GM12878 (cell line): ENCODE measurements at regions not wholly inside any gene's neighbourhood (a gene's known extent, or its start where the extent isn't known, plus 50 kb on each side); places are given as distances from the start of the nearest gene placed in this dataset.
A peak's percentile ranks its signal among the peaks of the same experiment; 100 is the strongest.

ENCODE experiments used
- ATAC-seq: fragments of 200-7000 bp; cut with Tn5 transposase; 3 replicates; pipeline ENCODE4 v1.9.1; 2020; ENCODE audit warnings: mild to moderate bottlenecking, moderate library complexity
- BruUV-seq: library from RNA; stranded (reverse); fragments of 400-500 nt; replicated peaks from 2 replicates; lab custom pipeline; 2021; lab: Mats Ljungman, UMichigan
- CTCF ChIA-PET: fragments of 300-600 bp; sonication (Branson Sonifier 250); formaldehyde crosslinking; extraction: SDS; loops from one replicate; lab custom pipeline; 2021; ENCODE audit warnings: inconsistent platforms; lab: Yijun Ruan, JAX
- POLR2A ChIA-PET: fragments of 350-600 bp; formaldehyde crosslinking; extraction: SDS; loops from one replicate; lab custom pipeline; 2021; ENCODE audit warnings: inconsistent platforms; lab: Charles Lee
- RAD21 ChIA-PET: fragments of 300-600 bp; sonication (Branson Sonifier 250); formaldehyde crosslinking; loops from one replicate; lab custom pipeline; 2023; ENCODE audit warnings: antibody characterized with exemption; ENCODE audit not compliant: unreplicated experiment; lab: Charles Lee
- SMC1A ChIA-PET: fragments of 300-600 bp; sonication (Branson Sonifier 250); formaldehyde crosslinking; loops from one replicate; lab custom pipeline; 2023; ENCODE audit not compliant: unreplicated experiment, uncharacterized antibody; lab: Charles Lee
- DNase-seq: peaks from one replicate; pipeline ENCODE4 v3.0.0-alpha.2; 2011; ENCODE audit warnings: low read depth, low spot score
- FAIRE-seq: peaks from 3 replicates; lab custom pipeline; 2011; peaks lifted over from hg19 to GRCh38; lab: Jason Lieb, UNC
- H2AFZ ChIP-seq: 2 replicates; pipeline ENCODE4 v1.6.0; 2011; ENCODE audit warnings: low read depth, low read length, control low read depth; ENCODE audit not compliant: control insufficient read depth
- H3K27ac ChIP-seq: 2 replicates; pipeline ENCODE4 v1.5.1; 2011; ENCODE audit warnings: control low read depth; ENCODE audit not compliant: control insufficient read depth, insufficient read depth
- H3K27me3 ChIP-seq, 2 experiments: replicated peaks in 1 of 2; 2 replicates each; pipeline versions ENCODE4 v1.6.0 to v1.6.1; 2011; ENCODE audit warnings: low read length in 1 of 2; ENCODE audit not compliant: control insufficient read depth in 2 of 2, insufficient read depth in 2 of 2
- H3K36me3 ChIP-seq, 2 experiments: 2 replicates each; pipeline ENCODE4 v1.5.1; 2011; ENCODE audit warnings: low read length in 1 of 2; ENCODE audit not compliant: control insufficient read depth in 2 of 2, insufficient read depth in 2 of 2
- H3K4me1 ChIP-seq: 2 replicates; pipeline ENCODE4 v1.6.1; 2011; ENCODE audit warnings: mild to moderate bottlenecking, low read length, moderate library complexity, mixed read lengths; ENCODE audit not compliant: control insufficient read depth, insufficient read depth
- H3K4me2 ChIP-seq: 2 replicates; pipeline ENCODE4 v1.6.0; 2011; ENCODE audit warnings: control low read depth; ENCODE audit not compliant: control insufficient read depth, insufficient read depth
- H3K4me3 ChIP-seq: fragments of 200-600 bp; sonication (generic); 2 replicates; pipeline ENCODE4 v1.5.1; 2016
- H3K79me2 ChIP-seq: 2 replicates; pipeline ENCODE4 v1.6.0; 2011; ENCODE audit warnings: low read length; ENCODE audit not compliant: control insufficient read depth, insufficient read depth
- H3K9ac ChIP-seq: 2 replicates; pipeline ENCODE4 v1.8.0; 2011; ENCODE audit warnings: low read length, control low read depth, mixed read lengths; ENCODE audit not compliant: control insufficient read depth, insufficient read depth
- H3K9me3 ChIP-seq: replicated peaks from 3 replicates; pipeline ENCODE4 v1.5.1; 2011; ENCODE audit warnings: mild to moderate bottlenecking, low read length; ENCODE audit not compliant: control insufficient read depth, insufficient read depth
- H4K20me1 ChIP-seq: 2 replicates; pipeline ENCODE4 v1.6.0; 2011; ENCODE audit not compliant: control insufficient read depth, insufficient read depth
- BCL11A ChIP-seq: IDR thresholded peaks from 2 replicates; pipeline ENCODE4 v1.6.1; 2011; ENCODE audit warnings: low read depth, low read length
- CBFB ChIP-seq: IDR thresholded peaks from 2 replicates; pipeline ENCODE4 v1.6.1; 2016; ENCODE audit warnings: antibody characterized with exemption, low read depth
- CHD1 ChIP-seq: IDR thresholded peaks from 2 replicates; pipeline ENCODE4 v1.6.1; 2012; ENCODE audit warnings: low read depth, low read length, improper control_type of control experiment
- GATAD2B ChIP-seq: fragments of 450-650 bp; conservative IDR thresholded peaks from 2 replicates; pipeline ENCODE4 v1.6.1; 2017; ENCODE audit warnings: low read depth, mild to moderate bottlenecking, moderate library complexity
- PAX5 ChIP-seq: IDR thresholded peaks from 2 replicates; pipeline ENCODE4 v1.6.1; 2011; ENCODE audit warnings: low read depth, low read length, borderline replicate concordance
- PAX8 ChIP-seq: fragments of 450-650 bp; IDR thresholded peaks from 2 replicates; pipeline ENCODE4 v1.6.1; 2017; ENCODE audit warnings: mild to moderate bottlenecking, moderate library complexity
- POLR2AphosphoS2 ChIP-seq: IDR thresholded peaks from 2 replicates; pipeline ENCODE4 v1.6.1; 2011; ENCODE audit warnings: low read depth, mild to moderate bottlenecking, low read length, improper control_type of control experiment, moderate library complexity
- RAD21 ChIP-seq: IDR thresholded peaks from 2 replicates; pipeline ENCODE4 v1.6.1; 2011; ENCODE audit warnings: mild to moderate bottlenecking, low read depth, low read length, moderate library complexity; ENCODE audit not compliant: insufficient read depth
- RB1 ChIP-seq: fragments of 450-650 bp; formaldehyde crosslinking; IDR thresholded peaks from 2 replicates; pipeline ENCODE4 v1.6.1; 2017; ENCODE audit warnings: mild to moderate bottlenecking, borderline replicate concordance
- RELA ChIP-seq: fragments of 450-650 bp; IDR thresholded peaks from 2 replicates; pipeline ENCODE4 v1.8.0; 2014; ENCODE audit warnings: borderline replicate concordance; ENCODE audit not compliant: partially characterized antibody
- SPI1 ChIP-seq: IDR thresholded peaks from 2 replicates; pipeline ENCODE4 v1.6.1; 2011; ENCODE audit warnings: low read depth, mild to moderate bottlenecking, low read length, moderate library complexity, borderline replicate concordance; ENCODE audit not compliant: insufficient read depth
- STAT1 ChIP-seq: fragments of 450-650 bp; conservative IDR thresholded peaks from 2 replicates; pipeline ENCODE4 v1.6.1; 2014; ENCODE audit warnings: antibody characterized with exemption, mild to moderate bottlenecking
- WGBS: methylation state at CpG from one replicate; pipeline ENCODE4 v1.1.6; 2016; ENCODE audit warnings: low lambda C conversion rate; ENCODE audit not compliant: insufficient replicate concordance, insufficient coverage; ENCODE audit errors: missing lambda C conversion rate; 5-methylcytosine and 5-hydroxymethylcytosine counted together
- in situ Hi-C: fragments of 300-500 bp; cut with MboI; formaldehyde crosslinking; loops from 9 replicates; pipeline ENCODE4 v1.14.3; 2018; ENCODE audit warnings: mixed read lengths
- intact Hi-C: fragments of 100-400 bp; cut with micrococcal nuclease; formaldehyde crosslinking; loops from one replicate; pipeline ENCODE4 v1.14.2; 2022; ENCODE audit not compliant: unreplicated experiment
- TF ChIP-seq, protein P1 (sequence below): IDR thresholded peaks from 2 replicates; pipeline ENCODE4 v1.6.1; 2011; ENCODE audit warnings: low read depth, low read length, improper control_type of control experiment, borderline replicate concordance
- TF ChIP-seq, protein P2 (sequence below): IDR thresholded peaks from 2 replicates; pipeline ENCODE4 v1.6.1; 2012; ENCODE audit warnings: improper control_type of control experiment, low read depth, low read length; ENCODE audit not compliant: insufficient replicate concordance

DNA sequence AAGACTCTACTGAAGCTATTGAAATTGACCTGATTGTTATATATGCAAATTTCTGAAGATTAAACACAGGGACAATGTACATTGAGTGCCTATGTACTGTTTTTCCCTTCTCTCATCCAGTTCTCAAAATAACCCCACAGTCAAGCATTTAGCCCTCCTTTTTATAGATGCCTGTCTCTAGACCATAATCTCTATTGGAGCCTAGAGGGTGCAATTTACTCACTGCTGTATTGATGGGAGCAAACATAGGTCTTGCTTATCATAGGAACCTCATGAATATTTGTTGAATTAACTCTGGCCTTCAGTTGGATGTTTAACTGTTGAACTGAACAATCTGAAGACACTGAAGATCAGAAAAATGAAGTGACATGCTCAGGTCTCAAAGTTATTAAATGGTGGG lies 183.0 kb downstream of the RFC3 start:
- Histone ChIP-seq H3K9me3 (no peaks in the 10 kb centered on the region), H3K9ac (no peak overlapping the region), H3K27ac (no peak overlapping the region), H3K4me2 (no peak overlapping the region), H3K4me1 (no peaks in the 10 kb centered on the region), H3K36me3 (no peaks in the 10 kb centered on the region), H4K20me1 (no peaks in the 10 kb centered on the region)
- DNase-seq (no peak), FAIRE-seq (no peak), ATAC-seq (no peak)
- no TSS peak for BruUV-seq
- ChIA-PET SMC1A (interaction anchor here (0.6 kb wide), 1 partner anchor 85 kb away, joined by 3 read pairs; no protein-coding TSS in a partner anchor), RAD21 (no interaction called here), POLR2A (no interaction called here)
- in situ Hi-C loops = no loop called here
- no peak for TF ChIP-seq STAT1
- TF ChIP-seq, protein P1, sequence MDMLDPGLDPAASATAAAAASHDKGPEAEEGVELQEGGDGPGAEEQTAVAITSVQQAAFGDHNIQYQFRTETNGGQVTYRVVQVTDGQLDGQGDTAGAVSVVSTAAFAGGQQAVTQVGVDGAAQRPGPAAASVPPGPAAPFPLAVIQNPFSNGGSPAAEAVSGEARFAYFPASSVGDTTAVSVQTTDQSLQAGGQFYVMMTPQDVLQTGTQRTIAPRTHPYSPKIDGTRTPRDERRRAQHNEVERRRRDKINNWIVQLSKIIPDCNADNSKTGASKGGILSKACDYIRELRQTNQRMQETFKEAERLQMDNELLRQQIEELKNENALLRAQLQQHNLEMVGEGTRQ = no peak
- TF ChIP-seq RAD21 = peak; percentile 57; the same call in 1 of the 2 replicates
- TF ChIP-seq POLR2AphosphoS2 = no peak
- TF ChIP-seq, all 136 proteins: peak for 1
- no peaks in the 10 kb centered on the region for H3K79me2 ChIP-seq
- no peaks in the 10 kb centered on the region for H3K27me3 ChIP-seq
- H2AFZ ChIP-seq = no peak overlapping the region
- CTCF ChIA-PET = interaction anchor here (0.9 kb wide), 1 partner anchor 201 kb away, joined by 3 read pairs; no protein-coding TSS in a partner anchor
- H3K4me3 ChIP-seq = no peak overlapping the region
- intact Hi-C loops = no loop called here

GRCh38 chr13:34001389-34001788 lies 183.4 kb downstream of the RFC3 start:
- H3K9me3 ChIP-seq = no peaks in the 10 kb centered on the region
- in situ Hi-C loops (no loop called here), intact Hi-C loops (no loop called here)
- H3K27me3 ChIP-seq = no peaks in the 10 kb centered on the region
- FAIRE-seq = no peak
- ATAC-seq = no peak
- H3K4me1 ChIP-seq = no peaks in the 10 kb centered on the region
- BruUV-seq = no TSS peak
- H3K4me3 ChIP-seq = no peak overlapping the region
- H3K27ac ChIP-seq = no peak overlapping the region
- no peak overlapping the region for H3K9ac ChIP-seq
- SMC1A ChIA-PET = no interaction called here
- no peaks in the 10 kb centered on the region for H4K20me1 ChIP-seq
- DNase-seq = no peak
- CTCF ChIA-PET = no interaction called here
- RAD21 ChIA-PET = no interaction called here
- no peak overlapping the region for H3K4me2 ChIP-seq
- no peaks in the 10 kb centered on the region for H3K36me3 ChIP-seq
- no peaks in the 10 kb centered on the region for H3K79me2 ChIP-seq
- H2AFZ ChIP-seq = no peak overlapping the region
- POLR2A ChIA-PET = no interaction called here
- 55% methylated on average over 4 of the region's 4 CpGs for WGBS
- TF ChIP-seq PAX8 (no peak), CHD1 (no peak), RB1 (no peak), GATAD2B (no peak), PAX5 (no peak), CBFB (no peak), RELA (no peak), SPI1 (no peak), BCL11A (no peak)
- TF ChIP-seq, protein P2, sequence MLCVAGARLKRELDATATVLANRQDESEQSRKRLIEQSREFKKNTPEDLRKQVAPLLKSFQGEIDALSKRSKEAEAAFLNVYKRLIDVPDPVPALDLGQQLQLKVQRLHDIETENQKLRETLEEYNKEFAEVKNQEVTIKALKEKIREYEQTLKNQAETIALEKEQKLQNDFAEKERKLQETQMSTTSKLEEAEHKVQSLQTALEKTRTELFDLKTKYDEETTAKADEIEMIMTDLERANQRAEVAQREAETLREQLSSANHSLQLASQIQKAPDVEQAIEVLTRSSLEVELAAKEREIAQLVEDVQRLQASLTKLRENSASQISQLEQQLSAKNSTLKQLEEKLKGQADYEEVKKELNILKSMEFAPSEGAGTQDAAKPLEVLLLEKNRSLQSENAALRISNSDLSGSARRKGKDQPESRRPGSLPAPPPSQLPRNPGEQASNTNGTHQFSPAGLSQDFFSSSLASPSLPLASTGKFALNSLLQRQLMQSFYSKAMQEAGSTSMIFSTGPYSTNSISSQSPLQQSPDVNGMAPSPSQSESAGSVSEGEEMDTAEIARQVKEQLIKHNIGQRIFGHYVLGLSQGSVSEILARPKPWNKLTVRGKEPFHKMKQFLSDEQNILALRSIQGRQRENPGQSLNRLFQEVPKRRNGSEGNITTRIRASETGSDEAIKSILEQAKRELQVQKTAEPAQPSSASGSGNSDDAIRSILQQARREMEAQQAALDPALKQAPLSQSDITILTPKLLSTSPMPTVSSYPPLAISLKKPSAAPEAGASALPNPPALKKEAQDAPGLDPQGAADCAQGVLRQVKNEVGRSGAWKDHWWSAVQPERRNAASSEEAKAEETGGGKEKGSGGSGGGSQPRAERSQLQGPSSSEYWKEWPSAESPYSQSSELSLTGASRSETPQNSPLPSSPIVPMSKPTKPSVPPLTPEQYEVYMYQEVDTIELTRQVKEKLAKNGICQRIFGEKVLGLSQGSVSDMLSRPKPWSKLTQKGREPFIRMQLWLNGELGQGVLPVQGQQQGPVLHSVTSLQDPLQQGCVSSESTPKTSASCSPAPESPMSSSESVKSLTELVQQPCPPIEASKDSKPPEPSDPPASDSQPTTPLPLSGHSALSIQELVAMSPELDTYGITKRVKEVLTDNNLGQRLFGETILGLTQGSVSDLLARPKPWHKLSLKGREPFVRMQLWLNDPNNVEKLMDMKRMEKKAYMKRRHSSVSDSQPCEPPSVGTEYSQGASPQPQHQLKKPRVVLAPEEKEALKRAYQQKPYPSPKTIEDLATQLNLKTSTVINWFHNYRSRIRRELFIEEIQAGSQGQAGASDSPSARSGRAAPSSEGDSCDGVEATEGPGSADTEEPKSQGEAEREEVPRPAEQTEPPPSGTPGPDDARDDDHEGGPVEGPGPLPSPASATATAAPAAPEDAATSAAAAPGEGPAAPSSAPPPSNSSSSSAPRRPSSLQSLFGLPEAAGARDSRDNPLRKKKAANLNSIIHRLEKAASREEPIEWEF = no peak
